RWPE2 (cell line): ENCODE measurements at regions not wholly inside any gene's neighbourhood (a gene's known extent, or its start where the extent isn't known, plus 50 kb on each side); places are given as distances from the start of the nearest gene placed in this dataset.

Experiments
- ATAC-seq: fragments of 200-7000 bp; cut with Tn5 transposase; 3 replicates; pipeline ENCODE4 v1.9.1; 2021; ENCODE audit warnings: low read depth
- DNase-seq: peaks from one replicate; pipeline ENCODE4 v3.0.0-alpha.2; 2020; ENCODE audit warnings: low spot score
- H3K27ac ChIP-seq: fragments of 450-650 bp; 2 replicates; pipeline ENCODE4 v1.5.1; 2017; ENCODE audit warnings: mild to moderate bottlenecking; ENCODE audit not compliant: poor library complexity, severe bottlenecking
- H3K27me3 ChIP-seq: fragments of 250-450 bp; sonication (Bioruptor Pico); 2 replicates; pipeline ENCODE4 v1.5.1; 2021; ENCODE audit warnings: mild to moderate bottlenecking, moderate library complexity; ENCODE audit not compliant: insufficient read depth, poor library complexity, severe bottlenecking
- H3K36me3 ChIP-seq: fragments of 250-450 bp; sonication (Bioruptor Pico); 2 replicates; pipeline ENCODE4 v1.5.1; 2020; ENCODE audit warnings: low read depth, mild to moderate bottlenecking, moderate library complexity
- H3K4me1 ChIP-seq: fragments of 250-450 bp; sonication (Bioruptor Pico); 2 replicates; pipeline ENCODE4 v1.5.1; 2021; ENCODE audit warnings: mild to moderate bottlenecking, moderate library complexity; ENCODE audit not compliant: insufficient read depth, poor library complexity, severe bottlenecking
- H3K4me3 ChIP-seq: fragments of 250-450 bp; sonication (Bioruptor Pico); 2 replicates; pipeline ENCODE4 v1.5.1; 2021; ENCODE audit warnings: mild to moderate bottlenecking, moderate library complexity; ENCODE audit not compliant: severe bottlenecking
- H3K9me3 ChIP-seq: fragments of 250-450 bp; sonication (Bioruptor Pico); 2 replicates; pipeline ENCODE4 v1.5.1; 2021; ENCODE audit warnings: mild to moderate bottlenecking, moderate library complexity; ENCODE audit not compliant: severe bottlenecking
- CTCF ChIP-seq: fragments of 450-650 bp; IDR thresholded peaks from one replicate; pipeline ENCODE4 v1.5.1; 2017; ENCODE audit warnings: mild to moderate bottlenecking, moderate library complexity; ENCODE audit not compliant: poor library complexity, severe bottlenecking

- H3K27ac ChIP-seq: no peak overlapping the region
- no peak overlapping the region for H3K4me3 ChIP-seq
- no peak for TF ChIP-seq CTCF
- ATAC-seq (peak; percentile 55; the same call in 1 of the 3 replicates), DNase-seq (no peak)
- H3K27me3 ChIP-seq: no peaks in the 10 kb centered on the region
- H3K9me3 ChIP-seq: no peaks in the 10 kb centered on the region
- no peaks in the 10 kb centered on the region for H3K36me3 ChIP-seq
- no peaks in the 10 kb centered on the region for H3K4me1 ChIP-seq
Measured at GRCh38 chr12:112716099-112717093, 75.2 kb upstream of the RPH3A start.

- H3K27me3 ChIP-seq: peaks cover 4% of the 10 kb centered on the region
- ATAC-seq (no peak), DNase-seq (no peak)
- H3K4me1 ChIP-seq: no peaks in the 10 kb centered on the region
- H3K36me3 ChIP-seq: no peaks in the 10 kb centered on the region
- H3K27ac ChIP-seq: no peak overlapping the region
- no peaks in the 10 kb centered on the region for H3K9me3 ChIP-seq
- no peak overlapping the region for H3K4me3 ChIP-seq
- TF ChIP-seq CTCF: no peak
Measured at GRCh38 chr12:112728864-112729263, 62.7 kb upstream of the RPH3A start.

GRCh38 chr12:112734859-112735695 is 56.5 kb upstream of the RPH3A start:
- no peak overlapping the region for H3K27ac ChIP-seq
- peaks cover 12% of the 10 kb centered on the region for H3K27me3 ChIP-seq
- DNase-seq: no peak
- no peak for ATAC-seq
- H3K9me3 ChIP-seq: no peaks in the 10 kb centered on the region
- no peaks in the 10 kb centered on the region for H3K4me1 ChIP-seq
- no peak overlapping the region for H3K4me3 ChIP-seq
- H3K36me3 ChIP-seq: no peaks in the 10 kb centered on the region
- TF ChIP-seq CTCF: no peak

- no peaks in the 10 kb centered on the region for H3K36me3 ChIP-seq
- H3K4me1 ChIP-seq: no peaks in the 10 kb centered on the region
- no peak for ATAC-seq
- H3K27me3 ChIP-seq: peaks cover 12% of the 10 kb centered on the region
- H3K9me3 ChIP-seq: no peaks in the 10 kb centered on the region
- DNase-seq: no peak
- TF ChIP-seq CTCF: no peak
- no peak overlapping the region for H3K27ac ChIP-seq
- H3K4me3 ChIP-seq: no peak overlapping the region
Measured at GRCh38 chr12:112738531-112738930, 53.0 kb upstream of the RPH3A start.
